ENCODE measurements at regions not wholly inside any gene's neighbourhood (a gene's known extent, or its start where the extent isn't known, plus 50 kb on each side); places are given as distances from the start of the nearest gene placed in this dataset.

- TF ChIP-seq POLR2A (IDR thresholded peaks at IDR 0.05) = no peak
- TF ChIP-seq CTCF (IDR thresholded peaks at IDR 0.05) = no peak
Observed at GRCh38 chr4:106717091-106717490, 319.0 kb downstream of the DKK2 start.
